ENCODE measurements at regions not wholly inside any gene's neighbourhood (a gene's known extent, or its start where the extent isn't known, plus 50 kb on each side); places are given as distances from the start of the nearest gene placed in this dataset.

- ChIA-PET CTCF (no interaction called here), POLR2A (ENCODE audit: unreplicated experiment) (interaction anchor here (0.6 kb wide), 1 partner anchor 20 kb away, joined by 4 read pairs; no protein-coding TSS in a partner anchor)
- H4K5ac ChIP-seq (ENCODE audit: low read depth, low read length): no peak overlapping the region
- no peak for DNase-seq
- H3K79me1 ChIP-seq (ENCODE audit: low read depth in 1 of 2, low read length in 2 of 2): no peaks in the 10 kb centered on the region
- no peaks in the 10 kb centered on the region for H3K9me1 ChIP-seq (ENCODE audit: insufficient read depth, low read length)
- WGBS, 2 experiments (ENCODE audit: extremely low coverage in 2 of 2, insufficient read length in 1 of 2): 74% methylated on average over 2 of the region's 11 CpGs; no CpG with 5 or more reads in 1 of the 2 experiments
- H2BK120ac ChIP-seq (ENCODE audit: low read depth, low read length): no peak overlapping the region
- no peak overlapping the region for H3K18ac ChIP-seq (ENCODE audit: low read depth, low read length)
- no peaks in the 10 kb centered on the region for H4K20me1 ChIP-seq (ENCODE audit: insufficient read depth, low read length)
- H3K36me3 ChIP-seq (ENCODE audit: control insufficient read depth, insufficient read depth, low read length): no peaks in the 10 kb centered on the region
- intact Hi-C loops (cut with micrococcal nuclease) (no loop called here), in situ Hi-C loops (cut with MboI; ENCODE audit: low sequenced_read_pairs) (no loop called here), dilution Hi-C loops (cut with HindIII; ENCODE audit: low sequenced_read_pairs, unreplicated experiment) (no loop called here)
- no peaks in the 10 kb centered on the region for H3K27me3 ChIP-seq (ENCODE audit: control insufficient read depth, insufficient read depth, low read length)
- H3K4ac ChIP-seq (ENCODE audit: low read depth, low read length): no peak overlapping the region
- no peak overlapping the region for H3K4me3 ChIP-seq (ENCODE audit: insufficient read depth, low read depth, low read length)
- H2BK15ac ChIP-seq (ENCODE audit: low read depth, low read length): no peak overlapping the region
- H2BK5ac ChIP-seq (ENCODE audit: low read depth, low read length, poor library complexity, severe bottlenecking): no peak overlapping the region
- BruUV-seq (replicated peaks): no TSS peak
- peaks cover 5% of the 10 kb centered on the region; the same call in 1 of the 2 replicates for H3K9me3 ChIP-seq (ENCODE audit: control insufficient read depth, insufficient read depth, low read length)
- H2AFZ ChIP-seq (replicated peaks; ENCODE audit: low read length, poor library complexity): no peak overlapping the region
- H3K9ac ChIP-seq (ENCODE audit: low read depth, low read length): no peak overlapping the region
- ATAC-seq (ENCODE audit: low read depth): no peak
- no peak overlapping the region for H3K27ac ChIP-seq (ENCODE audit: insufficient read depth, low read length)
- H3K56ac ChIP-seq (ENCODE audit: extremely low read depth, insufficient read depth, low read length): no peak overlapping the region
- no peak overlapping the region for H3K23ac ChIP-seq (ENCODE audit: low read depth, low read length)
- H3K4me1 ChIP-seq (ENCODE audit: control insufficient read depth, insufficient read depth, low read length): peaks cover 5% of the 10 kb centered on the region
- H3K14ac ChIP-seq (replicated peaks; ENCODE audit: low read depth, low read length): no peak overlapping the region
- no peak overlapping the region for H3K4me2 ChIP-seq (ENCODE audit: low read depth, low read length)
- H2AK5ac ChIP-seq (ENCODE audit: low read depth, low read length): no peak overlapping the region
- H4K91ac ChIP-seq (ENCODE audit: insufficient read depth, low read depth, low read length): no peak overlapping the region
- no peak overlapping the region for H2AK9ac ChIP-seq (replicated peaks; ENCODE audit: low read depth, low read length, poor library complexity)
- no peak for TF ChIP-seq RFX5 (IDR thresholded peaks at IDR 0.05; ENCODE audit: low read depth, low read length)
- no peak for TF ChIP-seq FOS (IDR thresholded peaks at IDR 0.05; ENCODE audit: low read depth, low read length)
- TF ChIP-seq SMC3 (IDR thresholded peaks at IDR 0.05; ENCODE audit: low read depth, low read length): no peak
- TF ChIP-seq RAD21 (IDR thresholded peaks at IDR 0.05; ENCODE audit: low read length): no peak
- TF ChIP-seq MAZ (IDR thresholded peaks at IDR 0.05; ENCODE audit: borderline replicate concordance, low read depth, low read length): no peak
- no peak overlapping the region for H2BK20ac ChIP-seq (ENCODE audit: low read depth, low read length)
- no peak overlapping the region for H4K8ac ChIP-seq (ENCODE audit: low read depth in 2 of 2, low read length in 2 of 2)
These were observed 64.2 kb upstream of the NEDD9 start for GRCh38 chr6:11296449-11297375.
